ENCODE measurements at regions not wholly inside any gene's neighbourhood (a gene's known extent, or its start where the extent isn't known, plus 50 kb on each side); places are given as distances from the start of the nearest gene placed in this dataset.

DNA sequence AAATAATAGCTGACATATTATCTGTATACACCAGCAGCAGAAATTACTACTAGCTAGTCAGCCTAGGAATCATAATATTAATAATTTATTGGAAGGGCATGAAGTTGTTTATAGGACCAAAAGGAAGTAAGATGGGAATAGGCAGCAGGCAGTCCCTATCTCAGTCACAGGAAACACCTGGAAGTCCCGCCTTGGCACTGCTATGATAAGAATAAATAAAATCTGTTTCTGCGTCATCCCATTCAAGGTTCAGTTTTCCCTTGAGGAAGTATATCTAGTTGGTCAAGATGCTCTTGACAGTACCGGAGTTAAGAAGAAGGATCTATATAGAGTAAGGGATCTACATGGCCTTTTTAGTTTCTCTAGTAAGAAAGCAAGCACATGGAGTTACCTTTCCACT, 830.8 kb downstream of the DIAPH3 start:
- TF ChIP-seq, protein P1, sequence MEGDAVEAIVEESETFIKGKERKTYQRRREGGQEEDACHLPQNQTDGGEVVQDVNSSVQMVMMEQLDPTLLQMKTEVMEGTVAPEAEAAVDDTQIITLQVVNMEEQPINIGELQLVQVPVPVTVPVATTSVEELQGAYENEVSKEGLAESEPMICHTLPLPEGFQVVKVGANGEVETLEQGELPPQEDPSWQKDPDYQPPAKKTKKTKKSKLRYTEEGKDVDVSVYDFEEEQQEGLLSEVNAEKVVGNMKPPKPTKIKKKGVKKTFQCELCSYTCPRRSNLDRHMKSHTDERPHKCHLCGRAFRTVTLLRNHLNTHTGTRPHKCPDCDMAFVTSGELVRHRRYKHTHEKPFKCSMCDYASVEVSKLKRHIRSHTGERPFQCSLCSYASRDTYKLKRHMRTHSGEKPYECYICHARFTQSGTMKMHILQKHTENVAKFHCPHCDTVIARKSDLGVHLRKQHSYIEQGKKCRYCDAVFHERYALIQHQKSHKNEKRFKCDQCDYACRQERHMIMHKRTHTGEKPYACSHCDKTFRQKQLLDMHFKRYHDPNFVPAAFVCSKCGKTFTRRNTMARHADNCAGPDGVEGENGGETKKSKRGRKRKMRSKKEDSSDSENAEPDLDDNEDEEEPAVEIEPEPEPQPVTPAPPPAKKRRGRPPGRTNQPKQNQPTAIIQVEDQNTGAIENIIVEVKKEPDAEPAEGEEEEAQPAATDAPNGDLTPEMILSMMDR (IDR thresholded peaks at IDR 0.05) = no peak
- TF ChIP-seq EP300 (IDR thresholded peaks at IDR 0.05) = no peak
- no peak for TF ChIP-seq POLR2AphosphoS5 (IDR thresholded peaks at IDR 0.05)

All from sigmoid colon (tissue), 4 donors.